ENCODE measurements at regions not wholly inside any gene's neighbourhood (a gene's known extent, or its start where the extent isn't known, plus 50 kb on each side); places are given as distances from the start of the nearest gene placed in this dataset.

DNA sequence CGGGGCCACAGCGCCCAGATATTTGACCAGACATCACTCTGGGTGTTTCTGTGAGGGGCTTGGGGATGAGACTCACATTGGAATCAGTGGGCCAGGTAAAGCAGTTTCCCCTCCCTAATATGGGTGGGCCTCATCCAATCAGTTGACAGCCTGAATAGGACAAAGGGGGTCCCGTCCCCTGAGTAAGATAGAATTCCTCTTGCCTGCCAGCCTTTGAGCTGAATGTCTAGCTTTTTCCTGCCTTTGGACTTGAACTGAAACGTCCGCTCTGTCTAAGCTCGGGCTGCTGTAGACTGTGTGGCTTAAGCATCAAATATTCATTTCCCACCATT, 88.8 kb upstream of the DIO3 start:
- no peak for TF ChIP-seq ZFX (IDR thresholded peaks at IDR 0.05)
- TF ChIP-seq, protein P1, sequence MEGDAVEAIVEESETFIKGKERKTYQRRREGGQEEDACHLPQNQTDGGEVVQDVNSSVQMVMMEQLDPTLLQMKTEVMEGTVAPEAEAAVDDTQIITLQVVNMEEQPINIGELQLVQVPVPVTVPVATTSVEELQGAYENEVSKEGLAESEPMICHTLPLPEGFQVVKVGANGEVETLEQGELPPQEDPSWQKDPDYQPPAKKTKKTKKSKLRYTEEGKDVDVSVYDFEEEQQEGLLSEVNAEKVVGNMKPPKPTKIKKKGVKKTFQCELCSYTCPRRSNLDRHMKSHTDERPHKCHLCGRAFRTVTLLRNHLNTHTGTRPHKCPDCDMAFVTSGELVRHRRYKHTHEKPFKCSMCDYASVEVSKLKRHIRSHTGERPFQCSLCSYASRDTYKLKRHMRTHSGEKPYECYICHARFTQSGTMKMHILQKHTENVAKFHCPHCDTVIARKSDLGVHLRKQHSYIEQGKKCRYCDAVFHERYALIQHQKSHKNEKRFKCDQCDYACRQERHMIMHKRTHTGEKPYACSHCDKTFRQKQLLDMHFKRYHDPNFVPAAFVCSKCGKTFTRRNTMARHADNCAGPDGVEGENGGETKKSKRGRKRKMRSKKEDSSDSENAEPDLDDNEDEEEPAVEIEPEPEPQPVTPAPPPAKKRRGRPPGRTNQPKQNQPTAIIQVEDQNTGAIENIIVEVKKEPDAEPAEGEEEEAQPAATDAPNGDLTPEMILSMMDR (conservative IDR thresholded peaks at IDR 0.05), result no peak
- no peak overlapping the region for H3K27ac ChIP-seq

DNA sequence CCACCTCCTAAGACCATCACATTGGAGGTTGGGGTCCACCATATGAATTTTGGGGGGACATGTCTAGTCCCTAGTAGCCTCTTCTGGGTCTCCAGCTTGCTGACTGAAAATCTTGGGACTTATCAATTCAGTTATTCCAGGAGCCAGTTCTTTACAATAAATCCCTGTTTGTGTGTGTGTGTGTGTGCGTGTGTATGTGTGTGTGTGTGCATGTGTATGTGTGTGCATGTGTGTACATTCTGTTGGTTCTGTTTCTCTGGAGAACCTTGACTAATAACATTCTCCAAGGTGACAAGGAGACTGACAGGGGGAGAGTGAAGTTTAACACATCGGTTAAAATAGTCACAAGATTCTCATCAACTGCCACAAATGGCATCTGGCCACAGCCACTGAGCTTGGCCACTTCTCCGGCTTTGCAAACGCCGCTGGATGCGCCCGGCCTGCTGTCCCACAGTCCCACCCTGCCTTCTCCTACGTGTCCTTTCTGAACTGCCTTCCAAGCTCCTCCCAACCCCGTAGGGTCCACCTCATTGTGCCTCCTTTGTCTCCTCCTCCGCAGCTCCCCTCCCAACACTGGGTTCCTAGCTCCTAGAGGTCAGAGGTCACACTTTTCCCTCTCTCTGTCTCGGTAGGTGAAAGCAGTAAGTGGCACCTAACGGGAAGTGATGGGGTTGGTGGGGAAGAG, 88.1 kb upstream of the DIO3 start:
- no peak for TF ChIP-seq ZFX (IDR thresholded peaks at IDR 0.05)
- TF ChIP-seq, protein P1 (conservative IDR thresholded peaks at IDR 0.05), result no peak
- H3K27ac ChIP-seq, result no peak overlapping the region

DNA sequence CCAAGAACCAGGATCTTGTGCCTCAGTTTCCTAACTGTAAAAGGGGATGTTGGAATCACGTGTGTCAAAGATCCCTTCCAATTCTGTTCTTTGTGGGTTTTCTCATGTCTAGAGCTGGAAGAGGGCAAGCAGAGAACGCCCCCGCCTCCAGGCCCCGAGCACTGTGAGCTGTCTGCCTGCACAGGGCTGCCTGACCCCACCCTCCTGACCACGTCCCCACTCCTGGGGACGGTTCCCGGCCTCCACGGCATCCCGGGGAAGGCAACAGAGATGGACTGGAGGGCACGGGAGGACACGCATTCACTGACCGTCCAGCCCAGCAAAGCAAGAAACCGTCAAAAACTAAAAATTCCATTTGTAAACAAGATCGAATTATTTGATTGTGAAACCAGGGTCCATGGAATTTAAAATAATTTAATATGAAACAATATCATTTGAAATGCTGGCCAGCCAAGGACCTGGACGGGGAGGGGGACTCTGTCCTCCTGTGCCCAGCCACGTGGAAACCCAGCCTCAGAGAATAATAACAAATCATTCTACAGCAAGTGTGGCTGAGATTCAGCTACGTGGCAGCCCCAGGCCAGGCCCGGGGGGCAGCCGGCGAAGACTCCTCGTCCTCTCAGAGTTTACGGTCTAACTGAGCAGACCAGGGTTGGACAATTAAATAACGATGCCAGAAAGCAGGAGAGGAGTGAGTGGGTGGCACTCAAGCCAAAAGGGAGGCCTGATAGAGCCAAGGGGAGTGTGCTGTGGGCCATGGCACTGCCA, 87.3 kb upstream of the DIO3 start:
- TF ChIP-seq ZFX (IDR thresholded peaks at IDR 0.05), result no peak
- TF ChIP-seq, protein P1 (conservative IDR thresholded peaks at IDR 0.05), result no peak
- no peak overlapping the region for H3K27ac ChIP-seq

DNA sequence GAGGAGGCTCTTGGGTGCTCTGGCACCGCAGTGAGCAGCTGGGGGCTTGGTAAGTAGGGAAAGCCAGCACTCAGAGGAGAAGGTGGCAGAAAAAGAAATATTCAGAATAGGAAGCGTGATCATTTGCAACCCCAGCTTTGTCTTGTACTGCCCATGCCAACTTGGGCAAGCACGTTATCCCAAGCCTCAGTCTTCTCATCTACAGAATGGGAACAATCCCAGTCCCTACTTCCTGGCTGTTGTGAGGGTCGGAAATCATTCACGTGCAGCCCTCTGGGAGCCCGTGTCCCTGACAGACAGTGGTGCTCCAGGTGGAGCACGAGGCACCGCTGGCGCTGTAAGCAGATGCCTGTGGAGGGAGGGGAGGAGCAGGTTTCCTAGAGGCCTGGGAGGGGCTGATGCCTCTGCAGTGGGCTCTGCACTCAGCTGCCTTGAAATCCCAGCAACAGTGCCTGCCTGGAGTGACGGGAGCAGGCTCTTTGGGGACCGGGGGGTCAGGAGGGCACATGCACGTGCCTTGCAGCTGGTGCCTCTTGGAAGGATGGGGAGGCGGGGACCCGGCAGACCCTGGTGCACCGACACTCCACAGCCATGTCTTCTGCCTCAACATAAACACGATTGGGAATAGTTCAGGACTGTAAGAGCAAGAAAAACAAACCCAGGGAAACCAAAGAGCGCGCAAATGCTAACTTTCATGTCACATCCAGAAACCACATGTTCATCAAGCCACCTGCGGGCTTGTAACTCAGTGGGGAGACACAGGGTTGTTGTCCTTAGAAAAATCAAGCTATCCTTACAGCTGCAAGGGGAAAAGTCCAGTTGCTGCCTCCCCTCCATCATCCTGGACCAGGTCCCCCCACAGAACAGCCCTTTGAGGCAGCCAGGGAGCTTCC, 86.5 kb upstream of the DIO3 start:
- peak overlapping the region; percentile 66; the same call in 1 of the 2 replicates for H3K27ac ChIP-seq
- TF ChIP-seq ZFX (IDR thresholded peaks at IDR 0.05), result no peak
- TF ChIP-seq, protein P1 (conservative IDR thresholded peaks at IDR 0.05), result no peak

DNA sequence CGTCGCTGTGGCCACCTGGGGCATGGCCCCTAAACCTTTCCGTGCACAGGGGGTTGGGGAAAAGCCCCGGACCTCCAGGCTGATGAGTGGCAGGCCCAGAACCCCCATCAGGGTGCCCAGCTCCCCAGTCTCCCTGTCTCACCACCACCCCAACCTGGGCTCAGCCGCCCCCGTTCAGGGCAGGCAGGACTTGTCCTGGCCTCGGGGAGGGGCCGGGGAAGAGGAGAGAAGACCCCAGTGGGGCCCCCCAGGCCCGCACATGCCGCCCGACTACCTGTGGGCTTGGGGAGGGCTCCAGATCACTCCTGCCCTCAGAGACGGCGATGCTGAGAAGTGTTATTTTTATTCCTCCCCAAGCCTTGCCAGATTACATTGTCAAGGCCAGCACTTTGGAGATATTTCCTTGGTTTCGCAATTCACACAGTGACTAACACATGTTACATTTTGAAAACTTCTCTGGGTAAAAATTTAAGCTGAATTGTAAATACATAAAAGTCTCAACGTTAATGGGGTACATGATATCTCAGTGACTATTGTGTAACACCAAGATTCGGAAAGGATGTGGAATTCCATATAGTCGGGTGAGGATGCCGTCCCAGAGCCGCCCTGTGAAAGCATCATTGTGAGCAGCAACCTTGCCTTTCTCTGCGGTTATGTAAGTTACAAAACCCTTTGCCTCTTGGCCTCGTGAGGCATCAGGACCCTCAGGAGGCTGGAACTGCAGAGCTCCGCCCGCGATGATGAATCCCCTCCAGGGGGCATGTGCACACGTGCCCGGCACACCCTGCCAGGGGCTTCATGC, 85.6 kb upstream of the DIO3 start:
- peak overlapping the region; percentile 66 for H3K27ac ChIP-seq
- TF ChIP-seq, protein P1 (conservative IDR thresholded peaks at IDR 0.05), result no peak
- TF ChIP-seq ZFX (IDR thresholded peaks at IDR 0.05), result no peak

DNA sequence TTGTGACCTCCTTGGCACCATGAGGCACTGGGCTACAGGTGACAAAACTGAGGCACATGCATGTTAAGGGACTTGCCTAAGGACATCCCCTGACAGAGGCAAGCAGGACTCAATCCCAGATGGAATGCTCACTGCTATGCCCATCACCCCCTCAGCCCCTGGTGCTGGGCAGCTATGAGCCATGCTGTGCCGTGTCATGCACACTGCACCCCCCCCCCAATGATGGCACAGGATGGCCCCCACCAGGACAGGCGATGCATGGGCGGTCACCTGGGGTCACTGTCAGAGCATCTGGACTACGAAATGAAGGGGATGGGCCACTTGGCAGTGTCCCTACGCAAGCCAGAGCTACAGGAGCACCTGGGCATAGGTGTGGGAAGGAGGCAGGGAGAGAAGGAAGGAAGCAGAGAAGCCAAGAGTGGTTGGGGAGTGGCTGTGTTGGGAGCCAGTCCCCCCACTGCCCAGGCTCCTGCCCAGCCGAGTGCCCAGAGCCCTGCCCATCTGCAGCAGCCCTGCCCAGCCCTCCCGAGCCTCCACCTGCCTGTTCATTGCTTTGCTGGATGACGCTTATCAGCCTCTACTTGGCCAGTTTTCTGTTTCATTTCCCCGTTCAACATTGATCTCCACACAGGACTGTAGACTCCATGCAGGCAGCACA, 84.9 kb upstream of the DIO3 start:
- TF ChIP-seq, protein P1 (conservative IDR thresholded peaks at IDR 0.05), result no peak
- TF ChIP-seq ZFX (IDR thresholded peaks at IDR 0.05), result no peak
- peak overlapping the region; percentile 66 for H3K27ac ChIP-seq
